ENCODE measurements at regions not wholly inside any gene's neighbourhood (a gene's known extent, or its start where the extent isn't known, plus 50 kb on each side); places are given as distances from the start of the nearest gene placed in this dataset.
"Not testable (repeated sequence)": the region's sequence is repeated elsewhere in the genome, so short reads cannot be mapped to it uniquely, and the experiment has no call there.

GRCh38 chr10:27298522-27298850, 57.9 kb upstream of the ACBD5 start:
- not testable (repeated sequence) for H3K27ac ChIP-seq (ENCODE audit: insufficient read length, low read depth, low read length); H3K4me1 Mint-ChIP-seq; H3K56ac ChIP-seq (ENCODE audit: insufficient read length, low read depth, low read length); H3K27me3 ChIP-seq (ENCODE audit: insufficient read depth, low read length); H4K5ac ChIP-seq (ENCODE audit: insufficient read length, low read depth, low read length); H3K23ac ChIP-seq (ENCODE audit: insufficient read length, low read depth, low read length); H3T11ph ChIP-seq (ENCODE audit: low read length); H3K23me2 ChIP-seq (ENCODE audit: insufficient read length, low read depth, low read length, poor library complexity, severe bottlenecking); H3K27me3 Mint-ChIP-seq (ENCODE audit: low read depth); H4K20me1 ChIP-seq (ENCODE audit: control insufficient read depth, insufficient read depth, insufficient read length); H2BK12ac ChIP-seq (ENCODE audit: insufficient read length, low read depth, low read length); DNase-seq; H3K4me3 Mint-ChIP-seq; H2BK15ac ChIP-seq (ENCODE audit: low read depth, low read length); H3K4me1 ChIP-seq (ENCODE audit: insufficient read depth, low read length); H2BK20ac ChIP-seq (ENCODE audit: low read depth, low read length, poor library complexity, severe bottlenecking); H3K14ac ChIP-seq (ENCODE audit: insufficient read depth, low read length); H4K8ac ChIP-seq (replicated peaks; ENCODE audit: insufficient read length, low read depth, low read length); H3K18ac ChIP-seq (ENCODE audit: insufficient read length, low read depth, low read length); H3K4ac ChIP-seq (ENCODE audit: low read depth, low read length); H2AK5ac ChIP-seq (ENCODE audit: insufficient read length, low read length); H3K27ac Mint-ChIP-seq; H2AFZ ChIP-seq (ENCODE audit: low read length); H4K91ac ChIP-seq (ENCODE audit: insufficient read length, low read depth, low read length); H2BK5ac ChIP-seq (ENCODE audit: insufficient read length, low read length); H2BK120ac ChIP-seq (ENCODE audit: low read depth, low read length, poor library complexity, severe bottlenecking); H3K4me2 ChIP-seq (ENCODE audit: insufficient read depth, insufficient read length, low read length); H3K79me2 ChIP-seq (ENCODE audit: insufficient read depth, low read length); H3K9ac ChIP-seq (ENCODE audit: extremely low read depth, insufficient read length, low read length); H3K9me3 ChIP-seq (ENCODE audit: control insufficient read depth, low read depth, low read length); H3K79me1 ChIP-seq (ENCODE audit: insufficient read depth, low read depth, low read length, poor library complexity, severe bottlenecking)
- no CpG with 5 or more reads among the region's 4 CpGs for WGBS (ENCODE audit: extremely low coverage, insufficient read length, low lambda C conversion rate)
- Mint-ChIP-seq H3K9me3 (peaks cover 27 to 37% of the 10 kb centered on the region in 2 experiments), H3K36me3 (ENCODE audit: insufficient read depth in 1 of 3, low read depth in 3 of 3) (peaks cover 4 to 17% (median 10%) of the 10 kb centered on the region in 3 experiments)
